ENCODE measurements at regions not wholly inside any gene's neighbourhood (a gene's known extent, or its start where the extent isn't known, plus 50 kb on each side); places are given as distances from the start of the nearest gene placed in this dataset.

GRCh38 chr12:62103748-62104147, 156.5 kb upstream of the USP15 start:
- no peak overlapping the region for H3K9ac ChIP-seq (ENCODE audit: low read length)
- no peaks in the 10 kb centered on the region for H3F3A ChIP-seq (ENCODE audit: insufficient read depth, low read length, poor library complexity, severe bottlenecking)

GRCh38 chr12:62106547-62107185, 153.5 kb upstream of the USP15 start:
- TF ChIP-seq RAD21 (conservative IDR thresholded peaks at IDR 0.05) = no peak
- TF ChIP-seq MXI1 (conservative IDR thresholded peaks at IDR 0.05; ENCODE audit: poor library complexity, severe bottlenecking) = no peak
- TF ChIP-seq TAF1 (IDR thresholded peaks at IDR 0.05; ENCODE audit: low read depth) = no peak
- TF ChIP-seq POLR2AphosphoS5 (IDR thresholded peaks at IDR 0.05) = no peak
- no peaks in the 10 kb centered on the region for H3K36me3 ChIP-seq (ENCODE audit: insufficient read depth, low read length)
- no peaks in the 10 kb centered on the region for H3F3A ChIP-seq (ENCODE audit: insufficient read depth, low read length, poor library complexity, severe bottlenecking)
- no peak overlapping the region for H3K4me3 ChIP-seq (ENCODE audit: low read length)
- H3K27me3 ChIP-seq (ENCODE audit: insufficient read depth, low read depth, low read length) = no peaks in the 10 kb centered on the region
- no peak overlapping the region for H2AFZ ChIP-seq (ENCODE audit: low read depth, low read length)
- no peaks in the 10 kb centered on the region for H4K20me1 ChIP-seq (ENCODE audit: insufficient read depth)
- no peaks in the 10 kb centered on the region for H3K79me2 ChIP-seq (replicated peaks; ENCODE audit: insufficient read depth, low read length)
- no peaks in the 10 kb centered on the region for H3K9me3 ChIP-seq (ENCODE audit: low read length)
- H3K9me2 ChIP-seq (ENCODE audit: insufficient read depth, low read length) = no peaks in the 10 kb centered on the region
- no peak overlapping the region for H3K4me2 ChIP-seq (ENCODE audit: low read length)
- H3K9ac ChIP-seq (ENCODE audit: low read length) = no peak overlapping the region
- H3K27ac ChIP-seq (ENCODE audit: low read length) = no peak overlapping the region

More at GRCh38 chr12:62103748-62104147, 156.5 kb upstream of the USP15 start:
- no peak overlapping the region for H3K27ac ChIP-seq (ENCODE audit: low read length)
- H3K79me2 ChIP-seq (replicated peaks; ENCODE audit: insufficient read depth, low read length) = no peaks in the 10 kb centered on the region
- no peaks in the 10 kb centered on the region for H3K9me2 ChIP-seq (ENCODE audit: insufficient read depth, low read length)
- TF ChIP-seq POLR2AphosphoS5 (IDR thresholded peaks at IDR 0.05) (no peak), EZH2 (IDR thresholded peaks at IDR 0.05; ENCODE audit: borderline replicate concordance, insufficient read depth, low read length, poor library complexity, severe bottlenecking) (no peak), REST (IDR thresholded peaks at IDR 0.05; ENCODE audit: borderline replicate concordance) (no peak), MXI1 (conservative IDR thresholded peaks at IDR 0.05; ENCODE audit: poor library complexity, severe bottlenecking) (no peak), CTCF (IDR thresholded peaks at IDR 0.05; ENCODE audit: poor library complexity, severe bottlenecking) (no peak), SMC3 (conservative IDR thresholded peaks at IDR 0.05; ENCODE audit: poor library complexity) (no peak), EP300 (conservative IDR thresholded peaks at IDR 0.05; ENCODE audit: poor library complexity, severe bottlenecking) (no peak), RAD21 (conservative IDR thresholded peaks at IDR 0.05) (no peak), TAF1 (IDR thresholded peaks at IDR 0.05; ENCODE audit: low read depth) (no peak)
- H3K27me3 ChIP-seq (ENCODE audit: insufficient read depth, low read depth, low read length) = no peaks in the 10 kb centered on the region
- H3K4me3 ChIP-seq (ENCODE audit: low read length) = no peak overlapping the region
- no peaks in the 10 kb centered on the region for H3K9me3 ChIP-seq (ENCODE audit: low read length)
- no peak overlapping the region for H2AFZ ChIP-seq (ENCODE audit: low read depth, low read length)
- H3K4me2 ChIP-seq (ENCODE audit: low read length) = no peak overlapping the region
- no peaks in the 10 kb centered on the region for H4K20me1 ChIP-seq (ENCODE audit: insufficient read depth)
- H3K36me3 ChIP-seq (ENCODE audit: insufficient read depth, low read length) = no peaks in the 10 kb centered on the region

All from neural cell (in vitro differentiated cells).